Lower lobe of right lung (tissue), 2 donors: ENCODE measurements at regions not wholly inside any gene's neighbourhood (a gene's known extent, or its start where the extent isn't known, plus 50 kb on each side); places are given as distances from the start of the nearest gene placed in this dataset.

Experiments
- ATAC-seq, 2 donors: fragments of 200-7000 bp; cut with Tn5 transposase; one replicate each; pipeline ENCODE4 v1.9.1; 2020 to 2022; ENCODE audit warnings: mild to moderate bottlenecking in 2 of 2, moderate library complexity in 2 of 2
- DNase-seq: peaks from one replicate; pipeline ENCODE4 v3.0.0-alpha.2; 2020
- H3K27ac ChIP-seq: fragments of 200-600 bp; one replicate; pipeline ENCODE4 v1.8.0; 2022
- H3K27me3 ChIP-seq: fragments of 200-600 bp; one replicate; pipeline ENCODE4 v1.8.0; 2022; ENCODE audit warnings: low read depth
- H3K36me3 ChIP-seq: fragments of 200-600 bp; one replicate; pipeline ENCODE4 v1.8.0; 2022; ENCODE audit warnings: mild to moderate bottlenecking
- H3K4me1 ChIP-seq: fragments of 200-600 bp; one replicate; pipeline ENCODE4 v1.8.0; 2022
- H3K4me3 ChIP-seq: fragments of 200-600 bp; one replicate; pipeline ENCODE4 v1.8.0; 2022; ENCODE audit warnings: mild to moderate bottlenecking
- H3K9me3 ChIP-seq: fragments of 200-600 bp; one replicate; pipeline ENCODE4 v1.8.0; 2022
- intact Hi-C: fragments of 100-400 bp; cut with DNase I; formaldehyde crosslinking; loops from one replicate; pipeline ENCODE4 v1.11.0; 2022
- TF ChIP-seq, protein P1 (sequence below): fragments of 200-600 bp; IDR thresholded peaks from one replicate; pipeline ENCODE4 v1.8.0; 2022; ENCODE audit warnings: antibody characterized with exemption, mild to moderate bottlenecking
- donor health status: DM: no; HTN: yes; CAD: no; lungs with severe emphysema.

DNA sequence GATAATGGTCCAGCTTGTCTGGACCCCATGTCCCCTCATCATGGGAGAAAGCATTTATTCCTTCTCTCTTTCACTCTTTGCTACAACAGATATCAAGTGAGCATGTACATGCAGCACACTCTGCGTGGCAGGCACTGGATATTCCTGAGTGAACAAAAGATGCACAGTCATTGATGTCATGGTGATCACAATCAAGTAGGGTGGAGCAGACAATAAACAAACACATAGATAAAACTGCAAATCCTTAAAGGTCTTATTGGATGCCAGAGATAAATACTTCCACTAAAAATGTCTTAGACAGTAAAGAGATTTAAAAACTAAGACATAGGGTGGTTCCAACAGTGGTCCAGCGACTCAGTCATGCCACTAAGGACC, 178.0 kb downstream of the ZC3H11B start:
- Histone ChIP-seq H3K4me1 (no peaks in the 10 kb centered on the region), H3K9me3 (no peaks in the 10 kb centered on the region), H3K4me3 (no peak overlapping the region), H3K27me3 (no peaks in the 10 kb centered on the region), H3K36me3 (no peaks in the 10 kb centered on the region), H3K27ac (no peak overlapping the region)
- no peak for ATAC-seq
- no peak for DNase-seq
- TF ChIP-seq, protein P1, sequence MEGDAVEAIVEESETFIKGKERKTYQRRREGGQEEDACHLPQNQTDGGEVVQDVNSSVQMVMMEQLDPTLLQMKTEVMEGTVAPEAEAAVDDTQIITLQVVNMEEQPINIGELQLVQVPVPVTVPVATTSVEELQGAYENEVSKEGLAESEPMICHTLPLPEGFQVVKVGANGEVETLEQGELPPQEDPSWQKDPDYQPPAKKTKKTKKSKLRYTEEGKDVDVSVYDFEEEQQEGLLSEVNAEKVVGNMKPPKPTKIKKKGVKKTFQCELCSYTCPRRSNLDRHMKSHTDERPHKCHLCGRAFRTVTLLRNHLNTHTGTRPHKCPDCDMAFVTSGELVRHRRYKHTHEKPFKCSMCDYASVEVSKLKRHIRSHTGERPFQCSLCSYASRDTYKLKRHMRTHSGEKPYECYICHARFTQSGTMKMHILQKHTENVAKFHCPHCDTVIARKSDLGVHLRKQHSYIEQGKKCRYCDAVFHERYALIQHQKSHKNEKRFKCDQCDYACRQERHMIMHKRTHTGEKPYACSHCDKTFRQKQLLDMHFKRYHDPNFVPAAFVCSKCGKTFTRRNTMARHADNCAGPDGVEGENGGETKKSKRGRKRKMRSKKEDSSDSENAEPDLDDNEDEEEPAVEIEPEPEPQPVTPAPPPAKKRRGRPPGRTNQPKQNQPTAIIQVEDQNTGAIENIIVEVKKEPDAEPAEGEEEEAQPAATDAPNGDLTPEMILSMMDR = no peak
- intact Hi-C loops = no loop called here

DNA sequence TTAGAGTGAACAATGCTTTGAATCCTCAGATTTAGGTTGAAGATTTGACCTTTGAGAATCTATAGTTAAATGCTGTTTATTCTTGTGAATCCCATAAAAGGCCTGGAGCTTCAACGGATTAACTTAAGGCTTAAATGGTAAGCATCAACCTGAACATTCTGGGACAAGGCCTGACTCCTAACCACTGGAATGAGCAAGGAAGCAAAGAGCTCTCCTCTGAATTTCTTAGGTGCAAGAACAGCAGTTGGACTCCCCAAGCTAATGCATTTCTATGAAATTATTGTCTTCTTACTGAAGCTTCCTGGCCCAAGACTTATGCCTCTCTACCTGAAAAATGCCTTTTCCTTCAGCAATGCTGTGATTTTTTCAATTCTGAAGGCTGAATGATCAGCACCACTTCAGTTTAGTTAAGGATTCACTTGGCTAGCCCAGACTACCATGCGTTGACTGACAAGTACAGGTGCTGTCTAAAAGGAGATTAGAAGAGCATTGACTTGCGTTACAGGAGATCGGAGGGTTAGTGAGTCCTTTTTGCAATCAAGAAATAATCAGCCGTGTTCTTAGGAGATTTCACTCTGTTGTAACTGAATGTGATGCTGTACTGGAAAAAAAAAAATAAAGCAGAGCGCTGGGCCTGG, 178.5 kb downstream of the ZC3H11B start:
- DNase-seq (no peak), ATAC-seq (no peak)
- H3K27ac ChIP-seq = no peak overlapping the region
- H3K36me3 ChIP-seq = no peaks in the 10 kb centered on the region
- H3K4me3 ChIP-seq = no peak overlapping the region
- H3K4me1 ChIP-seq = no peaks in the 10 kb centered on the region
- H3K9me3 ChIP-seq = no peaks in the 10 kb centered on the region
- H3K27me3 ChIP-seq = no peaks in the 10 kb centered on the region
- TF ChIP-seq, protein P1 = no peak
- intact Hi-C loops = no loop called here

DNA sequence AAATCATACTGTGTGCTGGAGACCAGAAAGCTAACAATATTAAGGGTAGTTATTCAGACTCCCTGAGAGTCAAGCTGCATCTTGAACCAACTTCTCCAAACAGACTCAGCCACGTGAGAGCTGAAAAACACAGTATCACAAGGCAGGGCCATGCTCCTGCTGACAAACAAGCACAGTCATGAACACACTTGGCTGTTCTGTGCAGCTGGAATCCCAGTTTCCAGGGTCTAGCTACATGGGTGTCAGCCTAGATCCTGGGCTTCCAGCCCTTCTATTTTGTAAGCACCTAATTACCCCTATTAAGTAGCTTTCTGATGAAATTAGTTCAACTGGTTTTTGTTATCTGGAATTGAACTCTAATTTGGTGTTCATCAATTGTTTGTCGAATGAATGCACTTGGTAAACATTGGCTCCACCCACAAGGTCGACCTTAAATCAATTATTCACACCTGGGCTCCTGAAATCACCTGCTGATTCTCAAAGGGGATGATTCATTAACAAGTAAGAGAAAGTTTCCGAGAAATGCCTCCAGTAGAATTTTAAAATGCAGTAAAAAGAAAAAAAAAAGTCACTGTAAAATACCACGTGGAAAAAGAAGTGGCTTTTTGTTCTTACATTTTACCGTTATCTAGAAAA, 179.3 kb downstream of the ZC3H11B start:
- Histone ChIP-seq H3K36me3 (no peaks in the 10 kb centered on the region), H3K4me1 (no peaks in the 10 kb centered on the region), H3K27ac (no peak overlapping the region), H3K27me3 (no peaks in the 10 kb centered on the region), H3K4me3 (no peak overlapping the region), H3K9me3 (no peaks in the 10 kb centered on the region)
- ATAC-seq (peak in 1 of 2 donors; percentile 38), DNase-seq (no peak)
- TF ChIP-seq, protein P1 = no peak
- intact Hi-C loops = no loop called here

DNA sequence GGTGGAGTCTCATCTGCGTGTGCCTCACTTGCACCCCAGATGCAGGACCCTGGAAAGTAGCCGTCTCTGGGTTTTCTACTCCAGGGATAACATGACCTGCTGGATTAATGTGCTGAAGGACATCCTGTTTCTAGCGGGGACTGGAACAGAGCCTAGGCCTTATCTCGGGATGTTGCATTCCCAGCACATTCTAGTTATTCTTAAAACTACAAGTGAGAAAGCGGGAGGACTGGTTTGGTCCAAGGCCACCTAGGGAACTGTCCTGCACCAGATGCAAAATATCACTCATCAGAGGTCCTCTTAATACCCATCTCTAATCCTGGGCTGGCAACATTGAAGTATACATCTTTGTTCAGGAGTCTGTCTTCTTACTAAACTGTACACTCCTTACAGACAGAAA, 179.9 kb downstream of the ZC3H11B start:
- H3K4me3 ChIP-seq = no peak overlapping the region
- DNase-seq = no peak
- H3K27ac ChIP-seq = no peak overlapping the region
- no peaks in the 10 kb centered on the region for H3K36me3 ChIP-seq
- no peaks in the 10 kb centered on the region for H3K4me1 ChIP-seq
- ATAC-seq = no peak
- TF ChIP-seq, protein P1 = no peak
- H3K27me3 ChIP-seq = no peaks in the 10 kb centered on the region
- H3K9me3 ChIP-seq = no peaks in the 10 kb centered on the region
- intact Hi-C loops = no loop called here

DNA sequence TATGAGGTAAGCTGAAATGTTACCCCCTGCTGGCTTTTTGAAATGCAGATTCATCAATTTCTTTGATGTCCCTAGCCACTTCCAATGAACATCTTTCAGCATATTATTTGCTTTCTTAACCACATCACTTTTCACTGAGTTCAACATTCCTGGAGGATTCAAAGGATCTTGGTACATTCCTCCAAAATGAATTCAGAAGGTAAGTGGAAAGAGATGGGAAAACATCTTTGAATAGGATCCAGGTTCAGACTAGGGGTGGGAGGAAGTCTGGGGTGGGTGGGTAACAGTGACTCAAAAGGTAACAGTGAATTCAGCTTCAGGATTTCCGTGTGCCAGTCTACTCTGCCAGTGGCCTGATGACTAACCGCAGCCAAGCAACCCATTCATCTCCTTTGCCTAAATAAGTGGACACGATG, 180.7 kb downstream of the ZC3H11B start:
- Histone ChIP-seq H3K36me3 (no peaks in the 10 kb centered on the region), H3K4me3 (no peak overlapping the region), H3K4me1 (no peaks in the 10 kb centered on the region), H3K27me3 (no peaks in the 10 kb centered on the region), H3K27ac (no peak overlapping the region), H3K9me3 (no peaks in the 10 kb centered on the region)
- no peak for ATAC-seq
- no peak for DNase-seq
- TF ChIP-seq, protein P1 = no peak
- intact Hi-C loops = no loop called here
